ENCODE measurements at regions not wholly inside any gene's neighbourhood (a gene's known extent, or its start where the extent isn't known, plus 50 kb on each side); places are given as distances from the start of the nearest gene placed in this dataset.

DNA sequence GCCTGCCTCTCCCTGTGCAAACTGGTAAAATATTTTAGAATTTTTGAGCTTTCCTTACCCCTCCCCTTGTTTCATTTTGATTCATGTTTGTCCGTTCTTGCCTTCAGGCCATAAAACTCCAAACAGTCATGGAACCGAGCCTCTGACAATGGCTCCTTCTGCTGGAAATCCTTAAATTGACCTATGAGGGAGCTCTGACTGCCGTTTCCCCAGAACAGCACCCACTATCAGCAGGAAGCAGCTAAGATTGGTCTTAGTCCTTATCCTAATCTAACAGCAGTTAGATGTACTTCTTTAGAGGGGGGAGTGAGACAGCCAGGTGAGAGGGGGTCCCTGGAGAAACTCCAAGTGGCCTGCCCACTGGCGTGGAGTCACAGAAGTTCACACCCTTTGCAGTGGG lies 106.7 kb downstream of the FAM174A start:
- H3K27ac ChIP-seq, result no peak overlapping the region
- no peaks in the 10 kb centered on the region for H3K36me3 ChIP-seq (replicated peaks in 1 of 2; ENCODE audit: insufficient read depth in 1 of 2, low read depth in 2 of 2)
- H3K4me3 ChIP-seq, result no peak overlapping the region
- no peak for TF ChIP-seq POLR2A (IDR thresholded peaks at IDR 0.05)
- TF ChIP-seq, protein P1, sequence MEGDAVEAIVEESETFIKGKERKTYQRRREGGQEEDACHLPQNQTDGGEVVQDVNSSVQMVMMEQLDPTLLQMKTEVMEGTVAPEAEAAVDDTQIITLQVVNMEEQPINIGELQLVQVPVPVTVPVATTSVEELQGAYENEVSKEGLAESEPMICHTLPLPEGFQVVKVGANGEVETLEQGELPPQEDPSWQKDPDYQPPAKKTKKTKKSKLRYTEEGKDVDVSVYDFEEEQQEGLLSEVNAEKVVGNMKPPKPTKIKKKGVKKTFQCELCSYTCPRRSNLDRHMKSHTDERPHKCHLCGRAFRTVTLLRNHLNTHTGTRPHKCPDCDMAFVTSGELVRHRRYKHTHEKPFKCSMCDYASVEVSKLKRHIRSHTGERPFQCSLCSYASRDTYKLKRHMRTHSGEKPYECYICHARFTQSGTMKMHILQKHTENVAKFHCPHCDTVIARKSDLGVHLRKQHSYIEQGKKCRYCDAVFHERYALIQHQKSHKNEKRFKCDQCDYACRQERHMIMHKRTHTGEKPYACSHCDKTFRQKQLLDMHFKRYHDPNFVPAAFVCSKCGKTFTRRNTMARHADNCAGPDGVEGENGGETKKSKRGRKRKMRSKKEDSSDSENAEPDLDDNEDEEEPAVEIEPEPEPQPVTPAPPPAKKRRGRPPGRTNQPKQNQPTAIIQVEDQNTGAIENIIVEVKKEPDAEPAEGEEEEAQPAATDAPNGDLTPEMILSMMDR (IDR thresholded peaks at IDR 0.05), result no peak
- intact Hi-C loops (cut with DNase I), result no loop called here
- DNase-seq, result no peak
- no peak for ATAC-seq
- no peaks in the 10 kb centered on the region for H3K4me1 ChIP-seq
- no peaks in the 10 kb centered on the region for H3K9me3 ChIP-seq
- 51 to 73% methylated on average over 4 of the region's 4 CpGs for WGBS, 2 donors
- no peaks in the 10 kb centered on the region for H3K27me3 ChIP-seq

DNA sequence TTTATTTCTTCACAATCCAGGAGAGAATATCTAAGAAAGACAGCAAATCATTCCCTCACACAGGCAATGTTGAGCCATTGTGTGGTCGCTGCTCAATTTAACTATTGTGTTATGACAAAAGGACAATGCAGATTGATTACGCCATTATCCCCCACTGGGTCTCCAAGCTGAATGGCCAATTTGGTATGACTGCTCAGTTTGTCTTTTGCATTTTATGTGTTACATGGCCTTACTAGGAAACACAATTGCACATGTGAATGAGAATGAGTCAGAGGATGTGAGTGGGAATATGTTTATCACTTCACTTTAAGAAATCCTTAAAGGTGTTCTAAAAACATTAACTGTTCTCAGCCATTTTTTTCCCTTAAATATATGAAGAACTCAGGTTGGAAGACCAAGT lies 108.3 kb downstream of the FAM174A start:
- intact Hi-C loops (cut with DNase I), result no loop called here
- H3K27me3 ChIP-seq, result no peaks in the 10 kb centered on the region
- ATAC-seq, result no peak
- DNase-seq, result no peak
- H3K4me1 ChIP-seq, result peaks cover 5% of the 10 kb centered on the region
- no peak overlapping the region for H3K4me3 ChIP-seq
- WGBS, 2 donors, result 83 to 86% methylated on average over 2 of the region's 2 CpGs
- no peaks in the 10 kb centered on the region for H3K36me3 ChIP-seq (replicated peaks in 1 of 2; ENCODE audit: insufficient read depth in 1 of 2, low read depth in 2 of 2)
- TF ChIP-seq POLR2A (IDR thresholded peaks at IDR 0.05), result no peak
- TF ChIP-seq, protein P1 (IDR thresholded peaks at IDR 0.05), result no peak
- no peaks in the 10 kb centered on the region for H3K9me3 ChIP-seq
- H3K27ac ChIP-seq, result no peak overlapping the region

DNA sequence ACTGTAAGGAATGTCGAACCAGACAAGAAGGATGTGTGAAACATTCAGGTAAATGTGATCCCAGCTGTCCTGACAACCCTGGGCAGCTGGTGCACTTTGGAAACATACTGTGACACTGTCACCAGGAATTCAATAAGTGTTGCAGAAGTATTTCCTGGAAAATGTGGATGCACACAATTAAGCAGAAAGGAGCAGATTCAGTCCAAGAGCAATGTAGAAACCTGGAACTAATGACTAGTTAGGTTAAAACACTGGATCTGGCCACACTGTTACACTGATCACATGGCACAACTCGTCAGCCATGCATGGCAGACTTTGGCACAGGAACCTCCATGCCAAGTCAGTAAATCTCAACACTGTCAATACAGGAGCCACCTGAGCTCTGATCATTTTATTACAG lies 109.0 kb downstream of the FAM174A start:
- H3K4me1 ChIP-seq, result peaks cover 5% of the 10 kb centered on the region
- no peaks in the 10 kb centered on the region for H3K9me3 ChIP-seq
- TF ChIP-seq, protein P1 (IDR thresholded peaks at IDR 0.05), result no peak
- TF ChIP-seq POLR2A (IDR thresholded peaks at IDR 0.05), result no peak
- no peak overlapping the region for H3K27ac ChIP-seq
- H3K36me3 ChIP-seq (replicated peaks in 1 of 2; ENCODE audit: insufficient read depth in 1 of 2, low read depth in 2 of 2), result no peaks in the 10 kb centered on the region
- intact Hi-C loops (cut with DNase I), result no loop called here
- WGBS, 2 donors, result 53 to 58% methylated on average over 2 of the region's 2 CpGs
- ATAC-seq (no peak), DNase-seq (no peak)
- H3K4me3 ChIP-seq, result no peak overlapping the region
- no peaks in the 10 kb centered on the region for H3K27me3 ChIP-seq

DNA sequence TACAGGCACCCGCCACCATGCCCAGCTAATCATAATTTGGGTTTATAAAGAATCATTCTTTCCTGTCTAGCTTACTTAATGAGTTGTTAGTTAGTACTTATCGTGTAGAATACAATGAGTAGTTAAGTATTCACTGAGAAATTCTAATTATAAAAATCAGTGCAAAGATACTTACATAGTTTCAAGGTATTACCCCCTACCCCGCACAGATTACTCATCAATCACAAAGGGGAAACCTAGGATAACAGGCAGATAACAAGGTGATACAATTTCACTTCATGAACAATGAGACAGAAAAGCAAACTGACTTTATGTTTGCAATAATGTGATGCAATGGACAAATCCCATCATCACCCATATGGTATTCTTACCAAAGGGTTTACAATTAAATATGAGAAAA lies 109.6 kb downstream of the FAM174A start:
- 51 to 73% methylated on average over 3 of the region's 3 CpGs for WGBS, 2 donors
- DNase-seq (no peak), ATAC-seq (no peak)
- Histone ChIP-seq H3K27me3 (no peaks in the 10 kb centered on the region), H3K9me3 (no peaks in the 10 kb centered on the region), H3K27ac (no peak overlapping the region), H3K4me3 (no peak overlapping the region), H3K4me1 (peaks cover 5% of the 10 kb centered on the region), H3K36me3 (replicated peaks in 1 of 2; ENCODE audit: insufficient read depth in 1 of 2, low read depth in 2 of 2) (no peaks in the 10 kb centered on the region)
- intact Hi-C loops (cut with DNase I), result no loop called here
- no peak for TF ChIP-seq POLR2A (IDR thresholded peaks at IDR 0.05)
- TF ChIP-seq, protein P1 (IDR thresholded peaks at IDR 0.05), result no peak

DNA sequence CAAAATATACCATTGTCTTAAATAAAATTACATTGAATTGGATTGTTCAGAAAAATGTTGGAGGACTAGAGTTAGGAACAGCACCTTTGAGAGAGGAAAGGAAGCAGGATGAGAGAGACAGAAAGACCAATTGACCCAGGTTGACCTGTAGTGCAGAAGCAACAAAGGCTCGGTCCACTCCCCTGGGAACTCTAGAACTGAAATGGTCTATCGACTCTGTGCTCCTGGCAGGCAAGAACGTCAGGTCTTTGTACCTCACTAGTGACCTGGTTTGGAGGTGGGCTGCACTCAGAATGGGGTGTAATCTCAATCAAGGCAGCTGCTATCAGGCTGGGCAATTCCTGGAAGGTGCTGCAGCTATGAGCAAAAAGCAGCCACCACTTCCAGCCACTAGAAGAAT lies 110.8 kb downstream of the FAM174A start:
- Histone ChIP-seq H3K27ac (no peak overlapping the region), H3K27me3 (no peaks in the 10 kb centered on the region), H3K4me1 (peaks cover 5% of the 10 kb centered on the region), H3K4me3 (no peak overlapping the region), H3K9me3 (no peaks in the 10 kb centered on the region), H3K36me3 (replicated peaks in 1 of 2; ENCODE audit: insufficient read depth in 1 of 2, low read depth in 2 of 2) (no peaks in the 10 kb centered on the region)
- ATAC-seq (no peak), DNase-seq (no peak)
- WGBS, 2 donors, result 64 to 71% methylated on average over 3 of the region's 3 CpGs
- TF ChIP-seq, protein P1 (IDR thresholded peaks at IDR 0.05), result no peak
- no peak for TF ChIP-seq POLR2A (IDR thresholded peaks at IDR 0.05)
- intact Hi-C loops (cut with DNase I), result no loop called here

Data from body of pancreas (tissue), 4 donors.